Hindlimb muscle (tissue), 1 donor: ENCODE measurements at regions not wholly inside any gene's neighbourhood (a gene's known extent, or its start where the extent isn't known, plus 50 kb on each side); places are given as distances from the start of the nearest gene placed in this dataset.

Experiments used
- DNase-seq: peaks from one replicate; pipeline ENCODE4 v3.0.0-alpha.2; 2013

GRCh38 chr11:62073061-62073460 lies 50.8 kb upstream of the INCENP start:
- no peak for DNase-seq

GRCh38 chr11:62071408-62071807 lies 52.4 kb upstream of the INCENP start:
- DNase-seq, result no peak

GRCh38 chr11:62069986-62070919 lies 53.6 kb upstream of the INCENP start:
- no peak for DNase-seq

GRCh38 chr11:62069374-62069773 lies 54.4 kb upstream of the INCENP start:
- DNase-seq, result no peak

- DNase-seq, result no peak
Measured at GRCh38 chr11:62068730-62069129, 55.1 kb upstream of the INCENP start.

GRCh38 chr11:62067741-62068140 lies 56.1 kb upstream of the INCENP start:
- no peak for DNase-seq

- DNase-seq, result no peak
Measured at GRCh38 chr11:62064221-62064620, 59.6 kb upstream of the INCENP start.

GRCh38 chr11:62062223-62062861 lies 61.5 kb upstream of the INCENP start:
- DNase-seq, result no peak

GRCh38 chr11:62061356-62062222 lies 62.2 kb upstream of the INCENP start:
- DNase-seq, result no peak

GRCh38 chr11:62057069-62057468 lies 66.7 kb upstream of the INCENP start:
- no peak for DNase-seq

- DNase-seq, result no peak
Measured at GRCh38 chr11:62055970-62056369, 67.8 kb upstream of the INCENP start.

- no peak for DNase-seq
Measured at GRCh38 chr11:62054484-62055121, 69.2 kb upstream of the INCENP start.

- no peak for DNase-seq
Measured at GRCh38 chr11:62054081-62054480, 69.7 kb upstream of the INCENP start.

GRCh38 chr11:62050716-62051115 lies 73.1 kb upstream of the INCENP start:
- DNase-seq, result no peak

- DNase-seq, result no peak
Measured at GRCh38 chr11:62048100-62048499, 75.7 kb upstream of the INCENP start.

GRCh38 chr11:62046568-62047100 lies 77.2 kb upstream of the INCENP start:
- no peak for DNase-seq

GRCh38 chr11:62044639-62045121 lies 77.2 kb upstream of the FTH1 start:
- DNase-seq, result no peak

- no peak for DNase-seq
Measured at GRCh38 chr11:62035293-62035692, 67.9 kb upstream of the FTH1 start.

- DNase-seq, result no peak
Measured at GRCh38 chr11:62034036-62034338, 66.6 kb upstream of the FTH1 start.

- DNase-seq, result no peak
Measured at GRCh38 chr11:62033191-62034035, 66.0 kb upstream of the FTH1 start.

GRCh38 chr11:62030071-62030684 lies 62.7 kb upstream of the FTH1 start:
- no peak for DNase-seq
